NCI-H128 (cell line): ENCODE measurements at regions not wholly inside any gene's neighbourhood (a gene's known extent, or its start where the extent isn't known, plus 50 kb on each side); places are given as distances from the start of the nearest gene placed in this dataset.
"Not testable (repeated sequence)": the region's sequence is repeated elsewhere in the genome, so short reads cannot be mapped to it uniquely, and the experiment has no call there.

Experiments used
- DNase-seq: peaks from one replicate; lab custom pipeline; 2025; ENCODE audit not compliant: unreplicated experiment; lab: John Stamatoyannopoulos, UW

DNA sequence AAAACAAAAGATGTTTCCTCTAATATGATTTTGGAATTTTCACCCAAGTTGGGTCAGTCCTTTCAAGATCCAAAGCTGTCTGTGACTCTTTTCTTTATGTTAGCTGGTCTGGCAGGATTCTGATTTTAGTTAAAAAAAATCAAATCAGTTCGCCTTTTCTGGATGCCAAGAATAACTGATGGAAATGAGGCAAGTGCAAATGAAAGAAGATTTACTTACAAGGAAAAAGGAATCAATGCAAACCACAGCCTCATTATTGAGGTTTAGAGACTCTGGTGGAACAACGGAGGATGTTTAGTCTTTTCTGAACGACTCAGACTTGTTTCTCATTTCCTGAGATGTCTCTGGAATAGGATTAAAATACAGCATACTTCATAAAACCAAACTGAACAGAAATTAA, 117.0 kb upstream of the DYRK2 start:
- no peak for DNase-seq

DNA sequence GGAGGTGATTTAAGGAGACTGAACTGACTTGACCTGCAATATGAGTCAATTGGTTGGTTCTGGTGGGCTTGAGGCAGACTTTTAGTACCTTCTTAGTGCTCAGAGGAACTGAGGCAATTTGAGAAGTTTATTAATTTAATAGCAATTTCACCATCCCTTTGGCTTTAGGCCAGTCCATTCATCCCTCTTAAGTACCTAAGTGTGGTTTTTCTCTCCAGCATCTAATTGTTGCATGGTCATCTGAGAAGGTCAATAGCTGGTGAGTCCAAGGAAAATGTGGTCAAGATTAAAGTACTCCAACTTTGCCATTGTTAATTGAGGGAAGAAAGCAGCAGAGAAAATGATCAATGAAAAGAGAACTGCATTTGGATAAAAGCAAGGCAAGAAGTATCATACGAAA, 115.4 kb upstream of the DYRK2 start:
- DNase-seq, result no peak

DNA sequence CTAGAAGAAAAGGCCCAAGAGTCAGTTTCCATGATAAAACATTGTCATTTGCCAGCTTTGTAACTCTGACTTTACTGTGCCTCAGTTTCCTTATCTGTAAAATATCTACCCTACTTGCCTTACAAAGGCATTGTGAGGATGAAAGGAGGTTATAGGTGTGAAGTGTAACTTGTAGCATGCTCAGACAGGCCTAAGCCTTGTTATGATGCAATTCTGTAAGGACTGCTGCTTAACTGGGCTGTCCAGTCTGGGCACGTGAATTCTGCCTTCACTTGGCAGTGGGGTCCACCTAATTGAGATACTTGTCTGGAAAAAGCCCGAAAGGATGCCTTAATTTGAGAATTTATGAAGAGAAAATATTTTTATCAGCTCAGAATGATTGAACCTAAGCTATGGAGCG, 114.5 kb upstream of the DYRK2 start:
- no peak for DNase-seq

DNA sequence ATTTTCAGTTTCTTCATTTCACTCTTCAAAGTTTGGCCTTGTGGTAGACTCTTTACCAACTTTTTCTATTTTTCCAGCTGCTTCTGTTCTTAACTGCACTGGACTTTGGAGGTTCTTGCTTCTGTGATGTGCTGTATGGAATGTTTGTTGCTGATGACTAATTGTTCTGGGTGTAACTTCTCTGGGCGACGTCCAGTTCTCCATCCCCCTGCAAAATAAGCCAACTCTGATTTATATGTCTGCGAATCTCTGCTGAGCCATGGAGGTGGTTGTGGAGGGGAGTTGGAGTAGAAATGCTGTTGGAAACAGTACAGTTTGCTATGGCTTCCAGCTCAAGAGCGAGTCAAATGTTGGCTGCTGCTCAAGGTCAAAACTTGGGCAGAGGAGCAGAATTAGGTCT, 113.9 kb upstream of the DYRK2 start:
- no peak for DNase-seq

DNA sequence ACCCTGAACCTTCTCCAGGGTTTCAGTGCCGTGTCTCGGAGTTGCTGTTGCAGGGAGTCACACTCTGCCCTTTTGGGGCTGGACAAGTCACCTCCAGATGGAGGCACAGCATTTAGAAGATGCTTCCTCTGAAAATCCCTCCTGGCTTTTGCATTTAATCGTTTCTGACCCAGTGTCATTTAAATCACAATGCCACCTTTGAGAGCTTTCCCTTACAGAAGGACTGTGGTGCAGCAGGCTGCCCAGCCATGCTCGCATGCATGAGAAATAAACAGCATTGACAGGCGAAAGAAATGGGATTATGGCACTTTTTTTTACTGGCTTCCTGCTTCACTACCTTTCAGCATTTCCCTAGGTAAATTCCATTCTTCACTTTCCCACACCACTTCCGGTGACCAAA, 113.4 kb upstream of the DYRK2 start:
- DNase-seq, result no peak

DNA sequence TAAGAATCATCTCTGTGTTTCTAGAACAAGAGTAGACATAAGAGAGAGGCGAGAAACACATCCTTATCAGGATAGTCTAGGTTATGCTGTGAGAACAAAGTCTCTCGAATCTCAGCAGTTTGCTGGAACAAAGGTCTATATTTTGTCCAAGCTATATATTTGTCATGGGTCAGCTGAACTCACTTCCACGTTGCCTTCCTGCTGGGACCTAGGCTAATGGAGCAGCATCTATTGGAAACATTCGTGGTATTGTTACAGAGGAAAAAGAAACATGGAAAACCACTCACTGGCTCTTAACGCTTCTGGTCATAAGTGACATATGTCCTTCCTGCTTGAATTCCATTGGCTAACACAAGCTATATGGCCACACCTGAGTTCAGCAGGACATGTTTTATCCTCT, 112.6 kb upstream of the DYRK2 start:
- DNase-seq, result no peak

DNA sequence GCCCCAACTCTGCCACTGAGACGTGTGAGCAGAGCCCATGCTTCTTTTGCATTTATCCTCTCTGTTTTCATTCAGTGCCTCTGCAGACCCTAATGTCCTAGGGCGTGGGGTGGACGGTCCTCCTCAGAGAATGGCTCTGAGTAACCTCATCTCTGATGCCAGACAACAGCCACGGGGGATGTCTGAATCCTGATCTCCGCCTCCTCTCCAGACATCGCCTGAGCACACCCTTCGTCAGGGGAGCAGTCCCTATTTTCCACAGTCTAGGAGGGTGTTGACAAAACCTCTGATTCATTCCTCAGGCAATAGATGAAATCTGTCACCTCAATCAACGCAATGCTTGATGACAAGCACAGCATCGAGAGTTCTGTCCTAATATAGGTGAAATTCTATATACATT, 109.2 kb upstream of the DYRK2 start:
- DNase-seq, result no peak

DNA sequence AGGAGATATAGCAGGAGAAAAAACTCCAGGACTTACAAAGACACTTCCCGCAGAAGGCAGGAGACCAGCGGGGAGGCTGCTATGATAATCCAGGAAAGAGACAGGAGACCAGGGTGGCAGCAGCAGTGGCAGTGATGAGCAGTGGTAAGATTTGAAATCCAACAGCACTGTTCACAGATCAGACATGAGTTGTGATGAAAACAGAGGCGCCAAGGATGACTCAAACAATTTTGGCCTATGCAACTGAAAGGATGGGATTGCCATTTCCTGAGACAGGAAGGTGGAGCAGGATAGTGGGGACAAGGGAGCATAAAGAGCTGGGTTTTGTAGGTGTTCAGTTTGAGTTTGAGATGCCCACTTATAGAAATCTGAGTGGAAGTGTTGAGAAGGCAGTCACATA, 108.6 kb upstream of the DYRK2 start:
- no peak for DNase-seq

DNA sequence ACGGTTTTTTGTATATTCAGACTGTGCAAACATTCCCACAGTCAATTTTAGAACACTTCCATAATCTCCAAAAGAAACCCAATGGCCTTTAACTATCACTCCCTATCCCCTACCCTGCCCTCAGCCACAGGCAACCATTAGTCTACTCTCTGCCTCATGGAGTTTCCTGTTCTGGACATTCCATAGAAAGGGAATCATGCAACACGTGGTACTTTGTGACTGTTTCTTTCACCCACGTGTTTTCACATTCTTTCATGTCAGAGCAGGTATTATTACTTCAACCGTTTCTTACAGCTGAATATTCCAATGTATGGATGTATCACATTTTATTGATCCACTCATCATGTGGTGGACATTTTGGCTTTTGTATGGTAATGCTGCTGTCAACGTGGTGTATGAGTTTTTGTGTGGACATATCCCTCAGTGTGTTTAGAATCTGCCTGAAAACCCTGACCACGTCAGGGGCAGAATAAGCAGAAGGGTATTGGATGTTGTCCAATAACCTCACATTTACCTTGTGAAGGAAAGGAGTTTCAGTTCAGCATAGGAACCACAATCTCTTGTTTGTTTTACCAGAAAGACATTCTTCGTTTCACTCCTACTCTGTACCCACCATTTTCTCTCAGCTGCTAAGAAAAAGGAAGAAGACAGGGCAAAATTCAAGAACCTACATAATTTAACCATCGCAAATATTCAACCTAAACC, 107.5 kb upstream of the DYRK2 start:
- DNase-seq, result no peak

DNA sequence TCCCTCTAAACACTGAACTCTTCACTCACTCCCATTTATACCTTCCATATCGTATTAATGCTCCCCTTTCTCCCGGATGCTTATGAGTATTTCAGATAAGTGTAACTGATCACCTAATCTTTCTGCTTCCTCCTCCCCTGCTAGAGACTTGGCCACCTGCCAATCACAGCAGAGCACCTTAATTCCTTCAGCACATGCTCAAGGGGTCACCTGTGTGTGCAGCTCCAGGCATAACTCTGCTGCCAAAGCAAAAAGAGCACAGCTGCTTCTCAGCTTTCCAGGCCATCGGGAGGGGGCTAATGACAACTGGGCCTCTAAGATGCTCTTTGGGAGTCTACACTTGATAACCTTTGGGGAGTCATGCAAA, 106.9 kb upstream of the DYRK2 start:
- DNase-seq, result peak; percentile 60

DNA sequence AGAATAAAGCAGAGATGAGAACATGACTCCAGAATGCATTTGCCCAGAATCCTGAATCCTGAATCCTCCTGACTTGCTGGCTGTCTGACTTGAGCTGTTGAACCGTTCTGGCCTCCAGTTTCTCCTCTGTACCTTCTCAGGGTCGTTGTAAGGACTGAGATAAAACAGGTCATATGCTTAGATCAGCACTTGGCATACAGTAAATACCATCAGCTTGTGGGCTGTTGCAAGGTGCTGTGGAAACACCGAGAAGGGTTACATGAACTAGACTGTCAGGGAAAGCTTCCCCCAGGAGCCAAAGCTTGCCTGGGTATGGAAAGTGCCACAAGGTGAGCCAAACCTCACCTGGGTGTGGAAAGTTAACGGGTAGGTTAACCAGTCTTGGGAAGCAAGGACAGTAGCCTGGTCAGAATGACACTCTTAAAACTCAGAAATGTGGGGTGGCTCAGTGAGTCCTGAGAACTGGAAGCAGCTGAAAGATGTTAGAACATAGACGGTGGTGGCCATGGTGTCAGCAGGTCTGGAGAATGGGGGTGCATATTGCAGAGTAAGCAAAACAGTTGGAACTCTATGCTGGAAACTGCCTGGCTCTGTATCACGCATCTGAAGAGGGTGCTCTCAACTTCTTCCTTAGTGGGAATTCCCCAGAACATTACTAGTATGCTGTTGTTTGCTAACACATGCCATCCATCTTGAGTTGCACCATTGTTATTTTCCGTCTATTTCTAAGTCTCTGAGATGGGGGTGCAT, 105.3 kb upstream of the DYRK2 start:
- DNase-seq, result no peak

DNA sequence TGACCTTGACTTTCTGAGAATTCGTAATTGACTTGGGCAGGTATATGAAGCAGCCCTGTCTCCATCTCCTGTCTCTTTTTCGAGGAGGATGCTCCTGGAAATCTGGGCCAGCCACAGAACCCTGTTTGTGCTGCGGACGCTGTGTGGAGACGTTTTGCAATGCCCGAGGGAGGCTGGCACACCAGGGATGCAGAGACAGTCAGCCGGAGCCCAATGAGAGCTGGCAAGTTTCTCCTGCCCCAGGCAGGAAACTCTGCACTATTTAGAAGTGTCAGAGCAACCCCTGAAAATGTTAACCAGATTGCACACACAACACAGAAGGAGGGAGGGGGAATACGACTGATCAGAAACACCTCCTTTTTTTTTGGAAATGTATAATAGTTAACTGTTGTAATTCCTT, 103.2 kb upstream of the DYRK2 start:
- no peak for DNase-seq

DNA sequence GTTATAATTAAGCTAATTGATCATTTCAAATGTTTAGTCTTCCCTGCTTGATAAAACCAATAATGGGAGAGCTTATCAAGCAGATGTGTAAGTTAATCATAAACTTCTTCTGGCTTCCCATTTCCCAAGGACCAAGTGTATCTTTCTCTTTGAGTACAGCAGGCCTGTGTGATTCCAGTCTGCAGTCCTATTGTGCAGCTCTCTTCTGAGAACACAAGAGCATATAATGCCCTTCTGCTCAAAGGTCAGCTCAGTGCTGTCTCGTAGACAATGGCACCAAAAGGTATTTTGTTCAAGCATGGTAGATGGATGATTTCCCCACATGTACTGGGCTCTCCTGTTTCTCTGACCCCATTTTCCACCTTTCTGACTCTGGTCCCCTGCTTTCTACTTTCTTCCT, 101.8 kb upstream of the DYRK2 start:
- no peak for DNase-seq

DNA sequence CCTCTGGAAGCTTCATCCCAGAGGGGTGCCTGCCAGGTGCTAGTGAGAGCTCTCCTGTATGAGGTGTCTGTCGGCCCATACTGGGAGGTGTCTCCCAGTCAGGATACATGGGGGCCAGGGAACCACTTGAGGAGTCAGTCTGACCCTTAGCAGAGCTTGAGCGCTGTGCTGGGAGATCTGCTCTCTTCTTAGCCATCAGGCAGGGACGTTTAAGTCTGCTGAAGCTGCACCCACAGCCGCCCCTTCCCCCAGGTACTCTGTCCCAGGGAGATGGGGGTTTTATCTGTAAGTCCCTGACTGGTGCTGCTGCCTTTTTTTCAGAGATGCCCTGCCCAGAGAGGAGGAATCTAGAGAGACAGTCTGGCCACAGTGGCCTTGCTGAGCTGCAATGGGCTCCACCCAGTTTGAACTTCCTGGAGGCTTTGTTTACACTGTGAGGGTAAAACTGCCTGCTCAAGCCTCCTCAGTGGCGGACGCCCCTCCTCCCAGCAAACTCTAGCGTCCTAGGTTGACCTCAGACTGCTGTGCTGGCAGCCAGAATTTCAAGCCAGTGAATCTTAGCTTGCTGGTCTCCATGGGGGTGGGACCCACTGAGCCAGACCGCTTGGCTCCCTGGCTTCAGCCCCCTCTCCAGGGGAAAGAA, 93.3 kb upstream of the DYRK2 start:
- DNase-seq, result not testable (repeated sequence)

DNA sequence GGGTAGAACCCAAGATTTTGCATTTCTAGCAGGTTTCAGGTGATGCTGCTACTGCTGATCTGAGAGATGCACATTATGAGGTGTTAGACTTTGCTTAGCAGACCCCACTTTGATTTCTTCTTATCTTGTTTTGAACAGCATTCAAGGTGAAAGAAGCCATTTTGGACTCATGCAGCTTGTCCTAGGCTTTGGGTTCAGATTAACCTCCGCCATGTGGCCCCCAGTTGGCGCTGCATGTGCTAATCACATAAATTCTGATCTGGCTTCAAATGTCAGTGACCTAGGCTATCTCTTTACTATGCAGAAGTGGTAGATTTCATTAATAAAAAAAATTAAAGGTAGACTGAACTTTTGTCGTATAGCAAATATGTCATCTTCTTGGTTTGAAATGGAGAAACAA, 89.8 kb upstream of the DYRK2 start:
- no peak for DNase-seq

DNA sequence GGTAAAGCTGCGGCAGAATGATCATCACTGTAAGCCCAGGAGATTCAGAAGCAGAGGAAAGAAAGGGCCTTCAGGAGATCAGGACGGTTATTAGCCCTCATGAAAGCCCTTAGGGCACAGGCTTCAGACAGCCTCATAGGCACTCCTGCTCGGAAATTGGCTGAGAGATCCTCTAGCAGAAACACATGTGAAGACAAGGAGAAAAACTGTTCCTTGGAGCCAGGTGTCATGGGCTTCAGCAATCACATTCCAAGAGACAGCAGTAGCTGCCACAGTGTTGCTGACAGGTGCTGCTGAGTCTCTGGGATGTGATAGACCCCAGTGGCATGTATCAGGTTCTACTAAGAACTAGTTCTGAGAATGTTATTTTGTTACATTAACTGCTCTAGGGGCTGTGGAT, 88.8 kb upstream of the DYRK2 start:
- DNase-seq, result no peak

DNA sequence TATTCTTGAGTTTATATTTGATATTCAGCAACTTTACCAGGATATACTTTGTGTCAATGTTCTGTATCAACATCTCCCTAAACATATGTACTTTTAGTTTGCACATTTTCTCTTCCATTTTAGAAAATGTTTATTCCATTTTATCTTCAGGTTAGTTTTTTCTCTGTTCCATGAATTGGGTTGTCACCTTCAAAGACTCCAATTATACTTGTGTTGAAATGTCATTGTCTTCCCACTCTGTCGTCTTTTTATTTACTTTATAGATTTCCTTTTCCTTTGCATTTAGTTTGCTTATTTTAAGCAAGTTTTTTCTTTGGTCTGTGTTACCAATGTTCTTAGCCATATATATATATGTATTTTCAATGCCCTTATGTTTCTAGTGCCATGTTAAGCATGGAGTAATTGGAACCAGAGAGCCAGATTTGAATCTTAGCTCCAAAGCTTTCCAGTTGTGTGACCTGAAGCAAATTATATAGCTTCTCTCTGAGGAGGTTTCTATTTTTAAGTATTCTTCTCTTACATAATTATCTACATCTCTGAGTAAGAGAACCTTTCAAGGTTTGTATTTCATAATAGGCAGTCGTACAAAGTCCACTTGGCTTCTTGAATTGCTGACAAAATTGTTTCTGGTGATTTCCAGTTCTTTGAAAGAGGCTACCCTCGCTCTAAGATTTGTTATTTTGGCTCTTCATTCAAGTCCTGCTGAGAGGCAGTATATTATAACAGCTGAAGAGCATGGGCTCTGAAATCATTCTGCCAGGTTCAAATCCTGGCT, 85.8 kb upstream of the DYRK2 start:
- DNase-seq, result no peak

DNA sequence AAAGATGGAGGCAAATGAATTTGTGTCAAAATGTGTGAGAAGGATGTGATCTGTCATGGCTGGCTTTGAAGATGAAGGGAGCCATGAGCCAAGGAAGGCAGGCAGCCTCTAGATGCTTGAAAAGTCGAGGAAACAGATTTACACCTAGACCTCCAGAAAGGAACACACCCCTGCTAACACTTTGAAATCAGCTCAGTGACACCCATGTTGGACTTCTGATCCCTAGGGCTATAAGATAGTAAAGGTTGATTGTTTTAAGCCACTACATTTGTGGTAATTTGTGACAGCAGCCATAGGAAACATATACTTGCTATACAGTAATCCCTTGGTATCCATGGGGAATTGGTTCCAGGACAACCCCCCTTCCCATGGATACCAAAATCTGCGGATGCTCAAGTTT, 80.5 kb upstream of the DYRK2 start:
- DNase-seq, result no peak

DNA sequence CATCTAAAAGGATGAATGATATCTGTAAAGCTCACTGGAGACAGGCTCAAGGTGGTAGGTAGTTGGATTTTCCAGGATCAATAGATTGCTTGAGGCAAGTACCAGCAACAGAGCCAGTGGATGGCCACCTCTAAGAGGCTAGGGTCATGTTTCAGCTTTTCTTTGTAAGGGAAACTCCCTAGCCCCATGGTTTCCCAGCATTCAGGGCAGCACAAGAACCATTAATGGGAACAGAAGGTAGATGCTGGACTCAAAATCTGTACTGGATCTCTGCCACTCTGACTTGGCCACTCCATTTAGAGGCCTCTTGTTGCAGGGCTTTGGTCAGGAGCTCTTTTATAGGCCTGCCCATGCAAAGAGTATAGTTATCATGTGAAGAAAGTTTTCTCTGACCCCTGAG, 76.1 kb upstream of the DYRK2 start:
- no peak for DNase-seq

DNA sequence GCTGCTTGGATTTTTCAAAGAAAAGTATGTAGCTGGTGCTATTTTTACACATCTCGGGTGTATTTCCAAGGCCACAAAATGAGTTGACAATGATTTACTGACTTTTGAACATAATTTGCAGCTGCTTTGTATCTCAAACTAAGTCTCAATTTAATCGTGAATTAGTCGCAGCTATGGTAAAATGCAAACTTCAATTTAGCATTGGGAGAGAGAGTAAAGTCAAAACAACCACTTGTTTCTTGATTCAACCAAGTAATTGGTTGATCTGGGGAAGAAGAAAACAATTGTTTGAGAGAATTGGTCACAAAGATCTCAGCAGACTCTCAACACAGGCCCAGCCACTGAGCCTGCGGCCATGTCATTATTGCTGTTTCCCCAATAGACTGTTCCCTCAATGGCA, 75.0 kb upstream of the DYRK2 start:
- no peak for DNase-seq

DNA sequence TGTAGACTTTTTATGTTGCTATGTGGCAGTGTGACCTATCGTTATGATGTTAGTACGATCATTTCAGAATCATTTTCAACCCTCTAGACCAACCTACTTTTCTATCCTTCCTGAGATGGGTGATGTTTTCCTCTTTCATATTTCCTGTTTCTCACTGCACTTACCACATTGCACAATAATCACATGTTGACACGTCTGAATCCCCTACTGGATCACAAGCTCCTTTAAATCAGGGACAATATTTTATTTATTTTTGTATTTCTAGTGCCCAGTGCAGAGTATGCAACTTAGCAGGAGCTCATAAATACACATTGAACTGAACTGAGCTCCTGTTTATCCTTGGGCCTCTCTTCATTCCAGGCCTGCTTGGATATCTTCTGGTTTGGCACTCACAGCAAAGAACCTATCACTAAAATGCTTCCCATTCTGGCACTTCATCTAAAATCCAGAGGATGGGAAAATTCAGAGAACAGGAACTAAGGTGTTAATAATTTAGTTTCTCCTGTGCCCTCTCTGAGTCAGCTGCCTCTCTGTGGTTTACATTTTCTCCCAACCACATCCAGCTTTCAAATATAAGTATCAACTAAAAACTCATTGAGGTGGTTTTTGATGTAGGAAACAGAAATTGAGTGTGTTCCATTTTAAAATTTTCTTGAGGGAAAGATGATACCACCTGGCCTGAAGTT, 69.4 kb upstream of the DYRK2 start:
- DNase-seq, result no peak
